Suprapubic skin (tissue), 4 donors: ENCODE measurements at regions not wholly inside any gene's neighbourhood (a gene's known extent, or its start where the extent isn't known, plus 50 kb on each side); places are given as distances from the start of the nearest gene placed in this dataset.

Source experiments
- DNase-seq, 2 donors: peaks; one replicate each; pipeline ENCODE4 v3.0.0-alpha.2; 2019; ENCODE audit warnings: low spot score in 2 of 2
- H3K27ac ChIP-seq: fragments of 200-600 bp; sonication (generic); one replicate; pipeline ENCODE4 v1.5.1; 2019
- H3K27me3 ChIP-seq: fragments of 200-600 bp; sonication (generic); one replicate; pipeline ENCODE4 v1.5.1; 2019
- H3K36me3 ChIP-seq: fragments of 200-600 bp; sonication (generic); one replicate; pipeline ENCODE4 v1.5.1; 2019
- H3K4me1 ChIP-seq: fragments of 200-600 bp; sonication (generic); one replicate; pipeline ENCODE4 v1.5.1; 2019
- H3K4me3 ChIP-seq: fragments of 200-600 bp; sonication (generic); one replicate; pipeline ENCODE4 v1.5.1; 2019; ENCODE audit warnings: mild to moderate bottlenecking
- H3K9me3 ChIP-seq: fragments of 200-600 bp; sonication (generic); one replicate; pipeline ENCODE4 v1.5.1; 2019
- CTCF ChIP-seq, 2 donors: fragments of 200-600 bp in 1 of 2; fragments of 450-650 bp in 1 of 2; sonication (generic) in 1 of 2; IDR thresholded peaks; one replicate each; pipeline ENCODE4 v1.5.1; 2016 to 2019; ENCODE audit warnings: antibody characterized with exemption in 2 of 2, mild to moderate bottlenecking in 1 of 2, moderate library complexity in 1 of 2
- EP300 ChIP-seq: sonication (generic); formaldehyde crosslinking; IDR thresholded peaks from one replicate; pipeline ENCODE4 v1.6.1; 2017; ENCODE audit warnings: antibody characterized with exemption
- POLR2A ChIP-seq, 2 donors: fragments of 450-650 bp; IDR thresholded peaks; one replicate each; pipeline ENCODE4 v1.6.1; 2017; ENCODE audit warnings: antibody characterized with exemption in 2 of 2, mild to moderate bottlenecking in 2 of 2, moderate library complexity in 2 of 2
- POLR2AphosphoS5 ChIP-seq, 3 donors: sonication (generic); formaldehyde crosslinking; IDR thresholded peaks; one replicate each; pipeline ENCODE4 v1.6.1; 2017; ENCODE audit warnings: antibody characterized with exemption in 3 of 3
- WGBS: methylation state at CpG from one replicate; pipeline ENCODE4 v1.1.5; 2018; 5-methylcytosine and 5-hydroxymethylcytosine counted together

GRCh38 chr13:111027458-111028439 is 87.4 kb upstream of the ARHGEF7 start:
- Histone ChIP-seq H3K4me1 (peaks cover 3% of the 10 kb centered on the region), H3K27ac (no peak overlapping the region), H3K27me3 (no peaks in the 10 kb centered on the region), H3K9me3 (no peaks in the 10 kb centered on the region), H3K36me3 (no peaks in the 10 kb centered on the region), H3K4me3 (no peak overlapping the region)
- TF ChIP-seq CTCF (IDR thresholded peaks at IDR 0.05) (no peak), EP300 (no peak), POLR2AphosphoS5 (IDR thresholded peaks at IDR 0.05) (no peak), POLR2A (IDR thresholded peaks at IDR 0.05) (no peak)
- 62% methylated on average over 16 of the region's 16 CpGs for WGBS
- DNase-seq, result no peak

GRCh38 chr13:111025310-111025709 is 89.8 kb upstream of the ARHGEF7 start:
- Histone ChIP-seq H3K36me3 (no peaks in the 10 kb centered on the region), H3K9me3 (peaks cover 5% of the 10 kb centered on the region), H3K27me3 (no peaks in the 10 kb centered on the region), H3K4me3 (no peak overlapping the region), H3K4me1 (no peaks in the 10 kb centered on the region), H3K27ac (no peak overlapping the region)
- WGBS, result 80% methylated on average over 1 of the region's 1 CpG
- no peak for DNase-seq
- TF ChIP-seq CTCF (IDR thresholded peaks at IDR 0.05), result no peak
- TF ChIP-seq POLR2AphosphoS5 (IDR thresholded peaks at IDR 0.05), result no peak
- TF ChIP-seq POLR2A (IDR thresholded peaks at IDR 0.05), result no peak
- no peak for TF ChIP-seq EP300

- DNase-seq, result no peak
Measured at GRCh38 chr13:111022886-111023285, 92.2 kb upstream of the ARHGEF7 start.

GRCh38 chr13:111022241-111022640 is 92.9 kb upstream of the ARHGEF7 start:
- H3K4me1 ChIP-seq, result no peaks in the 10 kb centered on the region
- no peaks in the 10 kb centered on the region for H3K27me3 ChIP-seq
- TF ChIP-seq POLR2AphosphoS5 (IDR thresholded peaks at IDR 0.05), result no peak
- TF ChIP-seq POLR2A (IDR thresholded peaks at IDR 0.05), result no peak
- no peaks in the 10 kb centered on the region for H3K36me3 ChIP-seq
- WGBS, result 92% methylated on average over 1 of the region's 1 CpG
- H3K4me3 ChIP-seq, result no peak overlapping the region
- H3K9me3 ChIP-seq, result peaks cover 5% of the 10 kb centered on the region
- DNase-seq, result no peak
- H3K27ac ChIP-seq, result no peak overlapping the region

More at GRCh38 chr13:111022886-111023285, 92.2 kb upstream of the ARHGEF7 start:
- no peak overlapping the region for H3K4me3 ChIP-seq
- WGBS, result 91% methylated on average over 6 of the region's 6 CpGs
- peaks cover 5% of the 10 kb centered on the region for H3K9me3 ChIP-seq
- H3K4me1 ChIP-seq, result no peaks in the 10 kb centered on the region
- TF ChIP-seq POLR2AphosphoS5 (IDR thresholded peaks at IDR 0.05) (no peak), EP300 (no peak), CTCF (IDR thresholded peaks at IDR 0.05) (no peak), POLR2A (IDR thresholded peaks at IDR 0.05) (no peak)
- H3K27me3 ChIP-seq, result no peaks in the 10 kb centered on the region
- H3K36me3 ChIP-seq, result no peaks in the 10 kb centered on the region
- H3K27ac ChIP-seq, result no peak overlapping the region

- no peaks in the 10 kb centered on the region for H3K36me3 ChIP-seq
- H3K27me3 ChIP-seq, result no peaks in the 10 kb centered on the region
- H3K27ac ChIP-seq, result no peak overlapping the region
- peaks cover 5% of the 10 kb centered on the region for H3K9me3 ChIP-seq
- WGBS, result 76% methylated on average over 1 of the region's 1 CpG
- no peak overlapping the region for H3K4me3 ChIP-seq
- H3K4me1 ChIP-seq, result no peaks in the 10 kb centered on the region
- TF ChIP-seq POLR2A (IDR thresholded peaks at IDR 0.05) (no peak), POLR2AphosphoS5 (IDR thresholded peaks at IDR 0.05) (no peak), EP300 (no peak), CTCF (IDR thresholded peaks at IDR 0.05) (no peak)
- no peak for DNase-seq
Measured at GRCh38 chr13:111021270-111021669, 93.8 kb upstream of the ARHGEF7 start.
